ENCODE measurements at regions not wholly inside any gene's neighbourhood (a gene's known extent, or its start where the extent isn't known, plus 50 kb on each side); places are given as distances from the start of the nearest gene placed in this dataset.

- Histone ChIP-seq H3K9me2 (replicated peaks; ENCODE audit: insufficient read depth, low read length) (no peaks in the 10 kb centered on the region), H3F3A (ENCODE audit: insufficient read depth) (no peaks in the 10 kb centered on the region), H3K27me3 (ENCODE audit: low read length) (no peaks in the 10 kb centered on the region), H3K9me3 (ENCODE audit: insufficient read depth, low read length) (no peaks in the 10 kb centered on the region), H4K20me1 (ENCODE audit: low read depth, low read length) (no peaks in the 10 kb centered on the region), H3K4me2 (ENCODE audit: low read depth, low read length, poor library complexity, severe bottlenecking) (no peak overlapping the region), H3K9ac (ENCODE audit: low read length) (no peak overlapping the region), H3K27ac (ENCODE audit: low read depth, low read length) (no peak overlapping the region), H3K36me3 (ENCODE audit: low read length) (no peaks in the 10 kb centered on the region), H3K79me2 (ENCODE audit: insufficient read depth, low read length) (no peaks in the 10 kb centered on the region), H2AFZ (ENCODE audit: low read depth, low read length, severe bottlenecking) (no peak overlapping the region), H3K4me3 (ENCODE audit: insufficient read depth, low read length, poor library complexity, severe bottlenecking) (no peak overlapping the region)
- no peak for TF ChIP-seq EZH2phosphoT487 (conservative IDR thresholded peaks at IDR 0.05; ENCODE audit: low read length)
- TF ChIP-seq CTCF (IDR thresholded peaks at IDR 0.05; ENCODE audit: insufficient read depth, low read length, poor library complexity, severe bottlenecking): no peak
Measured at GRCh38 chr3:168977716-168978374, 685.7 kb downstream of the MECOM start.

- H3K4me2 ChIP-seq (ENCODE audit: low read depth, low read length, poor library complexity, severe bottlenecking): no peak overlapping the region
- no peaks in the 10 kb centered on the region for H3K36me3 ChIP-seq (ENCODE audit: low read length)
- no peak overlapping the region for H3K4me3 ChIP-seq (ENCODE audit: insufficient read depth, low read length, poor library complexity, severe bottlenecking)
- no peak overlapping the region for H2AFZ ChIP-seq (ENCODE audit: low read depth, low read length, severe bottlenecking)
- H3K9ac ChIP-seq (ENCODE audit: low read length): no peak overlapping the region
- H3K9me3 ChIP-seq (ENCODE audit: insufficient read depth, low read length): no peaks in the 10 kb centered on the region
- H3K9me2 ChIP-seq (replicated peaks; ENCODE audit: insufficient read depth, low read length): no peaks in the 10 kb centered on the region
- H4K20me1 ChIP-seq (ENCODE audit: low read depth, low read length): no peaks in the 10 kb centered on the region
- TF ChIP-seq EZH2phosphoT487 (conservative IDR thresholded peaks at IDR 0.05; ENCODE audit: low read length): no peak
- no peak for TF ChIP-seq CTCF (IDR thresholded peaks at IDR 0.05; ENCODE audit: insufficient read depth, low read length, poor library complexity, severe bottlenecking)
- no peak overlapping the region for H3K27ac ChIP-seq (ENCODE audit: low read depth, low read length)
- no peaks in the 10 kb centered on the region for H3K27me3 ChIP-seq (ENCODE audit: low read length)
- H3F3A ChIP-seq (ENCODE audit: insufficient read depth): no peaks in the 10 kb centered on the region
- H3K79me2 ChIP-seq (ENCODE audit: insufficient read depth, low read length): no peaks in the 10 kb centered on the region
Measured at GRCh38 chr3:168976969-168977368, 686.5 kb downstream of the MECOM start.

GRCh38 chr3:168975576-168975975 lies 687.9 kb downstream of the MECOM start:
- TF ChIP-seq EZH2phosphoT487 (conservative IDR thresholded peaks at IDR 0.05; ENCODE audit: low read length) (no peak), CTCF (IDR thresholded peaks at IDR 0.05; ENCODE audit: insufficient read depth, low read length, poor library complexity, severe bottlenecking) (no peak)
- Histone ChIP-seq H2AFZ (ENCODE audit: low read depth, low read length, severe bottlenecking) (no peak overlapping the region), H3K27ac (ENCODE audit: low read depth, low read length) (no peak overlapping the region), H4K20me1 (ENCODE audit: low read depth, low read length) (no peaks in the 10 kb centered on the region), H3K9me2 (replicated peaks; ENCODE audit: insufficient read depth, low read length) (no peaks in the 10 kb centered on the region), H3F3A (ENCODE audit: insufficient read depth) (no peaks in the 10 kb centered on the region), H3K79me2 (ENCODE audit: insufficient read depth, low read length) (no peaks in the 10 kb centered on the region), H3K36me3 (ENCODE audit: low read length) (no peaks in the 10 kb centered on the region), H3K9ac (ENCODE audit: low read length) (no peak overlapping the region), H3K9me3 (ENCODE audit: insufficient read depth, low read length) (no peaks in the 10 kb centered on the region), H3K4me3 (ENCODE audit: insufficient read depth, low read length, poor library complexity, severe bottlenecking) (no peak overlapping the region), H3K27me3 (ENCODE audit: low read length) (no peaks in the 10 kb centered on the region), H3K4me2 (ENCODE audit: low read depth, low read length, poor library complexity, severe bottlenecking) (no peak overlapping the region)
